ENCODE measurements at regions not wholly inside any gene's neighbourhood (a gene's known extent, or its start where the extent isn't known, plus 50 kb on each side); places are given as distances from the start of the nearest gene placed in this dataset.

GRCh38 chr5:72561148-72561972 is 54.1 kb upstream of the ZNF366 start:
- TF ChIP-seq CTCF (IDR thresholded peaks at IDR 0.05) = no peak
- no peak for TF ChIP-seq POLR2A (IDR thresholded peaks at IDR 0.05)

Measured in ovary (tissue), 3 donors.